Trophoblast cell (in vitro differentiated cells and primary cell): ENCODE measurements at regions not wholly inside any gene's neighbourhood (a gene's known extent, or its start where the extent isn't known, plus 50 kb on each side); places are given as distances from the start of the nearest gene placed in this dataset.

ENCODE experiments used
- DNase-seq, 2 donors: peaks; one replicate each; pipeline ENCODE4 v3.0.0-alpha.2; 2016
- H2AFZ ChIP-seq: 2 replicates; pipeline ENCODE4 v1.6.1; 2013; ENCODE audit warnings: low read length, moderate library complexity, mild to moderate bottlenecking; ENCODE audit not compliant: insufficient read depth, poor library complexity
- H2AK5ac ChIP-seq: 2 replicates; pipeline ENCODE4 v1.6.1; 2013; ENCODE audit warnings: mild to moderate bottlenecking, low read length
- H2BK120ac ChIP-seq: 2 replicates; pipeline ENCODE4 v1.6.1; 2013; ENCODE audit warnings: low read length, mild to moderate bottlenecking, moderate library complexity; ENCODE audit not compliant: insufficient read depth, poor library complexity
- H2BK12ac ChIP-seq: 2 replicates; pipeline ENCODE4 v1.6.1; 2013; ENCODE audit warnings: mild to moderate bottlenecking, low read length, moderate library complexity
- H2BK5ac ChIP-seq: 2 replicates; pipeline ENCODE4 v1.6.1; 2013; ENCODE audit warnings: low read length, low read depth, moderate library complexity, mild to moderate bottlenecking; ENCODE audit not compliant: poor library complexity
- H3K14ac ChIP-seq: 2 replicates; pipeline ENCODE4 v1.6.1; 2013; ENCODE audit warnings: mild to moderate bottlenecking, low read length
- H3K18ac ChIP-seq: 2 replicates; pipeline ENCODE4 v1.6.1; 2013; ENCODE audit warnings: mild to moderate bottlenecking, low read length
- H3K23ac ChIP-seq: 2 replicates; pipeline ENCODE4 v1.6.1; 2013; ENCODE audit warnings: low read length
- H3K27ac ChIP-seq: 2 replicates; pipeline ENCODE4 v1.5.1; 2013; ENCODE audit warnings: low read depth, mild to moderate bottlenecking, inconsistent platforms, low read length, moderate library complexity
- H3K27me3 ChIP-seq: 2 replicates; pipeline ENCODE4 v1.6.1; 2013; ENCODE audit warnings: inconsistent platforms, mild to moderate bottlenecking, low read length, moderate library complexity; ENCODE audit not compliant: insufficient read depth
- H3K36me3 ChIP-seq, 2 experiments: 1 replicate in 1 of 2; 2 replicates in 1 of 2; pipeline ENCODE4 v1.6.1; 2013; ENCODE audit warnings: low read length in 2 of 2, mild to moderate bottlenecking in 2 of 2, moderate library complexity in 1 of 2; ENCODE audit not compliant: insufficient read depth in 2 of 2, control insufficient read depth in 1 of 2
- H3K4ac ChIP-seq: 2 replicates; pipeline ENCODE4 v1.6.1; 2013; ENCODE audit warnings: low read depth, mild to moderate bottlenecking, low read length, moderate library complexity
- H3K4me1 ChIP-seq, 2 experiments: 1 replicate in 1 of 2; 2 replicates in 1 of 2; pipeline ENCODE4 v1.6.1; 2013; ENCODE audit warnings: low read length in 2 of 2, mild to moderate bottlenecking in 2 of 2, moderate library complexity in 1 of 2; ENCODE audit not compliant: insufficient read depth in 2 of 2, control insufficient read depth in 1 of 2
- H3K4me2 ChIP-seq: 2 replicates; pipeline ENCODE4 v1.6.1; 2013; ENCODE audit warnings: inconsistent platforms, mild to moderate bottlenecking, low read length, moderate library complexity
- H3K4me3 ChIP-seq: 2 replicates; pipeline ENCODE4 v1.5.1; 2013; ENCODE audit warnings: mild to moderate bottlenecking, low read depth, low read length, inconsistent platforms
- H3K79me1 ChIP-seq: one replicate; pipeline ENCODE4 v1.6.1; 2013; ENCODE audit warnings: low read length
- H3K79me2 ChIP-seq: 2 replicates; pipeline ENCODE4 v1.6.1; 2013; ENCODE audit warnings: low read length, mild to moderate bottlenecking; ENCODE audit not compliant: control insufficient read depth, insufficient read depth, poor library complexity
- H3K9ac ChIP-seq: 2 replicates; pipeline ENCODE4 v1.6.1; 2013; ENCODE audit warnings: mild to moderate bottlenecking, low read length
- H3K9me3 ChIP-seq: 2 replicates; pipeline ENCODE4 v1.6.1; 2013; ENCODE audit warnings: low read depth, mild to moderate bottlenecking, control low read depth, inconsistent platforms, low read length; ENCODE audit not compliant: insufficient read depth
- H4K12ac ChIP-seq: 2 replicates; pipeline ENCODE4 v1.6.1; 2013; ENCODE audit warnings: low read depth, mild to moderate bottlenecking, low read length, moderate library complexity
- H4K8ac ChIP-seq: 2 replicates; pipeline ENCODE4 v1.6.1; 2013; ENCODE audit warnings: low read depth, mild to moderate bottlenecking, low read length, moderate library complexity
- H4K91ac ChIP-seq: one replicate; pipeline ENCODE4 v1.6.1; 2013; ENCODE audit warnings: low read depth, mild to moderate bottlenecking, low read length, moderate library complexity
- WGBS: extraction: QIAGEN DNeasy Blood & Tissue Kit; methylation state at CpG from one replicate; pipeline ENCODE4 v1.1.7; 2013; ENCODE audit warnings: missing lambda C conversion rate; ENCODE audit not compliant: insufficient read length, insufficient coverage; ENCODE audit errors: extremely low coverage; 5-methylcytosine and 5-hydroxymethylcytosine counted together

DNA sequence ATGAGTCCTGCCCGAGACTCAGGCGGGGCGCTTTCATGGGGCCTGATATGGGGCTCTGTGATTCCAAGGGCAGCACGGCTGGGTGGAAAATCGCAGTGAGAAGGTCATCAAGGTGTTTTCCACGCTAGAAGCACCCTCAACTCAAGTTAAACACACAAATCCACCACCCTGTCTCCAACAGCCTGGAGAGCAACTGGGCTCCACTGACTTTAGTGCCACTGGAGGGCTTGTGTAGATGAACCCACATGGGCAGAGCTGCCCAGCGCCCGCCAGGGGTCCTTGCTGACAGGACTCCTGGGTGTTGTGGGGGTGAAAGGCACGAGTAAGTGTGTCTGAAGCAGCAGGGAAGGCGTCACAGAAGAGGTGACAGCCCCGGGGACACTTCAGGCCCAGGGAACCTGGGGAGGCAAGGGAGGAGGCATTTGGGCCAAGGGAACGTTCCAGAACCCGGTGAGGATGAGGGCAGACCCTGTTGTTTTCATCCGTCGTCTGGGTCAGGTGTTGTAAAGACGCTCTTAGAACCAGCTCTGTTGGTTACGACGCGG is 51.8 kb upstream of the CTDP1 start:
- Histone ChIP-seq H4K91ac (no peak overlapping the region), H2BK5ac (no peak overlapping the region), H2BK120ac (no peak overlapping the region), H3K14ac (no peak overlapping the region), H3K4me1 (no peaks in the 10 kb centered on the region), H3K79me1 (no peaks in the 10 kb centered on the region), H3K27me3 (no peaks in the 10 kb centered on the region), H4K12ac (no peak overlapping the region), H2BK12ac (no peak overlapping the region), H3K79me2 (no peaks in the 10 kb centered on the region), H3K4me2 (no peak overlapping the region), H3K4ac (no peak overlapping the region), H3K27ac (no peak overlapping the region), H3K4me3 (no peak overlapping the region), H2AK5ac (no peak overlapping the region), H3K23ac (no peak overlapping the region), H3K9ac (no peak overlapping the region), H3K9me3 (peaks cover 8% of the 10 kb centered on the region), H3K36me3 (no peaks in the 10 kb centered on the region), H4K8ac (no peak overlapping the region), H2AFZ (no peak overlapping the region), H3K18ac (no peak overlapping the region)
- WGBS, result no CpG with 5 or more reads among the region's 19 CpGs
- no peak for DNase-seq

DNA sequence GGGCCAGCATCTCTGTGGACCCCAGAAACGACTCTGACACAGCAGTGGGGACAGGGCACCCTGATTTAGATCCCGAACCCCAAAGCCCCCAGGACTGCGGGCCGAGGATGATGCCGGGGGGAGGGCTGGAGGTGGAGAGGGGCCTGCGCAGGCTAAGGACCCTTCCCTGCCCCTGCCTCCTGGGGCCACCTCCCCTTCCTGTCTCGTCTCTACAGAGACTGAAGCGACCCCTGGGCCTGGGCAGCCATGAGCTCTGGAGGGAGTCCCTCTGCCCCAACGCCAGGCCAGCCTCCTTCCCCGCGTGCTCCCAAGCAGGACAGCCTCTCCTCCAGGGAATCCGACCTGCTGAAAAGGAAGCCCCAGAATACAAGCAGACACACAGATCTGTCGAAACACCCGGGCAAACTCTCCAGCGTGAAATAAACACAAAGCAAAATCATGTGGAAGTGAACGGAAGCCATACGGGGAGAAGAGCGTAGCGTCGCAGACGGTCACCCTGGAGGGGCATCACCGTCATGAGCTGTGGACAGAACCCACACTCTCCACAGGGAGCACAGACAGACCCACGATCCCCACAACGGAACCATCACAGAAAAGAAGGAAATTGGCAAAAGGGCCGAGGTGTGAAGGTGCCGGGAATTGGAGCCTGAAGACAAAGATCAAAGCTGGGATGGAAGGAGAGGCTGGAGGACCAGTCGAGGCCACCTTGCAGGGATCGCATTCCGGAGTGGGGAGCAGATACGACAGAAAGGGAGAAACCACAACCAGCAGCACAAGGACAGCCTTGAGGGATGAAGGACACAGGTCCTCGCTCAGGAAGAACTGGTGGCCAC is 51.0 kb upstream of the CTDP1 start:
- H3K36me3 ChIP-seq, result no peaks in the 10 kb centered on the region
- no peaks in the 10 kb centered on the region for H3K4me1 ChIP-seq
- no peak overlapping the region for H2BK120ac ChIP-seq
- no peak overlapping the region for H3K14ac ChIP-seq
- H3K27me3 ChIP-seq, result no peaks in the 10 kb centered on the region
- H4K91ac ChIP-seq, result no peak overlapping the region
- no peak overlapping the region for H3K23ac ChIP-seq
- H3K4me3 ChIP-seq, result no peak overlapping the region
- no peak overlapping the region for H2AK5ac ChIP-seq
- H3K4me2 ChIP-seq, result no peak overlapping the region
- no peak overlapping the region for H4K8ac ChIP-seq
- no peak overlapping the region for H3K9ac ChIP-seq
- H3K79me2 ChIP-seq, result no peaks in the 10 kb centered on the region
- H4K12ac ChIP-seq, result no peak overlapping the region
- WGBS, result no CpG with 5 or more reads among the region's 31 CpGs
- H3K27ac ChIP-seq, result no peak overlapping the region
- peaks cover 12% of the 10 kb centered on the region for H3K9me3 ChIP-seq
- H2BK12ac ChIP-seq, result no peak overlapping the region
- H3K79me1 ChIP-seq, result no peaks in the 10 kb centered on the region
- no peak overlapping the region for H2BK5ac ChIP-seq
- no peak overlapping the region for H3K4ac ChIP-seq
- no peak for DNase-seq
- H2AFZ ChIP-seq, result no peak overlapping the region
- H3K18ac ChIP-seq, result no peak overlapping the region

DNA sequence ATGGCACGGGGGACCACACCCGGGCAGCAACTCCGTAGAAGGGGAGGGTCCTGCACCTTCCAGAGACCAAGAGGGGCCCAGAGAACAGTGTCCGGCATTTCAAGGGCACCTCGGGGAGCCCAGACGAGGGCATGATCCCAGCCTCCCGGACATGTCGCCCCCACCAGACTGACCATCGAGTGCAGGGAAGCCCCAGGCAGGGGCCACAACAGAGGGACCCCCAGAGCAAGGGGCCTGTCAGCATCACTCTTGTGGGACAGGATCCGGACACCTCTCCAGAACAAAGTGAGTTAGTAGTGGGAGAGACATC is 50.4 kb upstream of the CTDP1 start:
- WGBS, result no CpG with 5 or more reads among the region's 10 CpGs
- H4K12ac ChIP-seq, result no peak overlapping the region
- H3K36me3 ChIP-seq, result no peaks in the 10 kb centered on the region
- H3K9ac ChIP-seq, result no peak overlapping the region
- no peak overlapping the region for H3K27ac ChIP-seq
- H3K4me1 ChIP-seq, result no peaks in the 10 kb centered on the region
- H3K4me3 ChIP-seq, result no peak overlapping the region
- no peak overlapping the region for H3K23ac ChIP-seq
- H2BK12ac ChIP-seq, result no peak overlapping the region
- no peaks in the 10 kb centered on the region for H3K27me3 ChIP-seq
- no peak overlapping the region for H4K8ac ChIP-seq
- no peak overlapping the region for H2AFZ ChIP-seq
- no peak overlapping the region for H2BK5ac ChIP-seq
- no peak overlapping the region for H3K4me2 ChIP-seq
- no peak overlapping the region for H3K4ac ChIP-seq
- H3K79me2 ChIP-seq, result no peaks in the 10 kb centered on the region
- H3K14ac ChIP-seq, result no peak overlapping the region
- DNase-seq, result no peak
- H4K91ac ChIP-seq, result no peak overlapping the region
- H2AK5ac ChIP-seq, result no peak overlapping the region
- H3K18ac ChIP-seq, result no peak overlapping the region
- no peak overlapping the region for H2BK120ac ChIP-seq
- peaks cover 17% of the 10 kb centered on the region for H3K9me3 ChIP-seq
- H3K79me1 ChIP-seq, result no peaks in the 10 kb centered on the region

DNA sequence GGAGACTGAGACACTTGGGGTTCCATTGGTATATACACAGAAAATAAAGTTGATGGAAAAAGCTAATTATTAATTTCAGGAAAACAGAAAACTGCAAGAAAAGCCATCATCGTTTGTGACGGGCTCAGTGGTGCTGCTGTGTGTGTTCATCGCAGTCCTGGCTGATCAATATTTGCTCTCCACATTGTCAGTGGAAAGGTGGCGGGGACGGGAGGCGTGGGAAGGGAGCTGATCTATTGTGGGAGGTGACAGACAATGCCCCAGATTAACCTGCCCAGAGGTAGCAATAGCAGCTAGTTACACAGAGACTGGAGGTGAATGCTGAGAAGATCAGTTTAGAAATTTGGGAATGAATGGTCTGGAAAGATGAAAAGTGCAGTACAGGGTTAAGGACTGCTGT is 50.0 kb upstream of the CTDP1 start:
- no peak for DNase-seq
- Histone ChIP-seq H3K27me3 (no peaks in the 10 kb centered on the region), H2BK5ac (no peak overlapping the region), H4K8ac (no peak overlapping the region), H4K12ac (no peak overlapping the region), H3K4me3 (no peak overlapping the region), H3K4ac (no peak overlapping the region), H3K9me3 (peaks cover 20% of the 10 kb centered on the region), H4K91ac (no peak overlapping the region), H3K79me1 (no peaks in the 10 kb centered on the region), H3K9ac (no peak overlapping the region), H2BK12ac (no peak overlapping the region), H3K18ac (no peak overlapping the region), H3K14ac (no peak overlapping the region), H3K23ac (no peak overlapping the region), H2BK120ac (no peak overlapping the region), H2AFZ (no peak overlapping the region), H3K79me2 (no peaks in the 10 kb centered on the region), H3K4me2 (no peak overlapping the region), H3K4me1 (no peaks in the 10 kb centered on the region), H2AK5ac (no peak overlapping the region), H3K27ac (no peak overlapping the region), H3K36me3 (no peaks in the 10 kb centered on the region)
- WGBS, result no CpG with 5 or more reads among the region's 6 CpGs
